GM13976 (cell line): ENCODE measurements at regions not wholly inside any gene's neighbourhood (a gene's known extent, or its start where the extent isn't known, plus 50 kb on each side); places are given as distances from the start of the nearest gene placed in this dataset.

Experiments
- DNase-seq: peaks from one replicate; pipeline ENCODE4 v3.0.0; 2012; ENCODE audit warnings: low spot score
- CTCF ChIP-seq: IDR thresholded peaks from 2 replicates; pipeline ENCODE4 v1.5.1; 2012; ENCODE audit warnings: borderline replicate concordance, mild to moderate bottlenecking; ENCODE audit not compliant: insufficient read depth; ENCODE audit errors: extremely low read depth, missing control alignments, control extremely low read depth
- in situ Hi-C: fragments of 300-500 bp; cut with MboI; formaldehyde crosslinking; loops from one replicate; pipeline ENCODE4 v1.12.0; 2022; ENCODE audit warnings: low sequenced_read_pairs, mixed read lengths, inconsistent platforms; ENCODE audit not compliant: unreplicated experiment

GRCh38 chr11:69430566-69430965, 50.9 kb upstream of the LINC01488 start:
- DNase-seq, result no peak
- TF ChIP-seq CTCF, result no peak
- in situ Hi-C loops, result no loop called here

- in situ Hi-C loops, result no loop called here
- TF ChIP-seq CTCF, result no peak
- DNase-seq, result no peak
These were observed 50.3 kb upstream of the LINC01488 start for GRCh38 chr11:69431136-69431535.
